GM12864 (cell line): ENCODE measurements at regions not wholly inside any gene's neighbourhood (a gene's known extent, or its start where the extent isn't known, plus 50 kb on each side); places are given as distances from the start of the nearest gene placed in this dataset.

ENCODE experiments used
- DNase-seq: peaks from one replicate; pipeline ENCODE4 v3.0.0-alpha.2; 2011; ENCODE audit warnings: low read depth
- H3K4me3 ChIP-seq: 2 replicates; pipeline ENCODE4 v1.5.1; 2011; ENCODE audit warnings: mild to moderate bottlenecking, low read depth, low read length, control low read depth
- TF ChIP-seq, protein P1 (sequence below): IDR thresholded peaks from 2 replicates; pipeline ENCODE4 v1.5.1; 2011; ENCODE audit warnings: low read depth, mild to moderate bottlenecking, moderate library complexity, low read length, control low read depth, inconsistent platforms; ENCODE audit errors: missing control alignments

DNA sequence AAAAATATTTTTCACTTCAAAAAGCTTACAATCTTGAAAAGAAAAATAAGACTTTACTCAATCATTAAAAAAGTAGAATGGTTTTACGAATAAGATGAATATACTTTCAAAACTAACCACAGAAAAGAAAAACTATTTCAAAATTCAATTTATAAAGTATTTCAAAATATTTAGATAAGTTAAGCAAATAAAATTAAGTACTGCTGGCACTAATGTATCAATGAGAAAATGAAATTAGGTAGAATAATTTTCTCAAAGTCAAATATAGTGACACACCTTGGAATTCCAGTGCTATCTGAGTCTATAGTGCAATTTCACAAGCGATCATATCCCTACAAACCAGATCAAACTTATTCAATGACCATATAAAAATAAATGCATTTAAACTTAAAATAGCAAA, 109.8 kb upstream of the SEMA3A start:
- no peak for DNase-seq
- no peak overlapping the region for H3K4me3 ChIP-seq
- TF ChIP-seq, protein P1, sequence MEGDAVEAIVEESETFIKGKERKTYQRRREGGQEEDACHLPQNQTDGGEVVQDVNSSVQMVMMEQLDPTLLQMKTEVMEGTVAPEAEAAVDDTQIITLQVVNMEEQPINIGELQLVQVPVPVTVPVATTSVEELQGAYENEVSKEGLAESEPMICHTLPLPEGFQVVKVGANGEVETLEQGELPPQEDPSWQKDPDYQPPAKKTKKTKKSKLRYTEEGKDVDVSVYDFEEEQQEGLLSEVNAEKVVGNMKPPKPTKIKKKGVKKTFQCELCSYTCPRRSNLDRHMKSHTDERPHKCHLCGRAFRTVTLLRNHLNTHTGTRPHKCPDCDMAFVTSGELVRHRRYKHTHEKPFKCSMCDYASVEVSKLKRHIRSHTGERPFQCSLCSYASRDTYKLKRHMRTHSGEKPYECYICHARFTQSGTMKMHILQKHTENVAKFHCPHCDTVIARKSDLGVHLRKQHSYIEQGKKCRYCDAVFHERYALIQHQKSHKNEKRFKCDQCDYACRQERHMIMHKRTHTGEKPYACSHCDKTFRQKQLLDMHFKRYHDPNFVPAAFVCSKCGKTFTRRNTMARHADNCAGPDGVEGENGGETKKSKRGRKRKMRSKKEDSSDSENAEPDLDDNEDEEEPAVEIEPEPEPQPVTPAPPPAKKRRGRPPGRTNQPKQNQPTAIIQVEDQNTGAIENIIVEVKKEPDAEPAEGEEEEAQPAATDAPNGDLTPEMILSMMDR, result no peak

DNA sequence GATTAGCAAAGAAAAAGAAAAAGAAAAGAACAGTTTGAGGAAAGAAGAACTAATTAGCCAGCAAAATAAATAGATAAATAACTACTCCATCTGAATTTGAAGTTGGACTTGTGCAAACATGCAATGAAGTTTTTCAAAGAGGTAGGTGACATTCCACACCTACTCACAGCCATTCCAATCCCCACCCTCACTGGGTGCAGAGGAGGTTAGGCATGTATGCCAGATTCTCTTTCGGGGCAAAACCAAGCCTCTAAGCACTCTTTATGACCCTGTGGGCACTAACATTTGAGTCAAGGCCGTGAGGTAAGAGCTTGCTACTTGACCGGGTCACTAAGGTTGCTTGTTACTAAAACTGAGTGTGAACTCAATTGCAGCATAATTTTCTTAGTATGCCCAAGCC, 108.4 kb upstream of the SEMA3A start:
- no peak for DNase-seq
- TF ChIP-seq, protein P1, result no peak
- no peak overlapping the region for H3K4me3 ChIP-seq

DNA sequence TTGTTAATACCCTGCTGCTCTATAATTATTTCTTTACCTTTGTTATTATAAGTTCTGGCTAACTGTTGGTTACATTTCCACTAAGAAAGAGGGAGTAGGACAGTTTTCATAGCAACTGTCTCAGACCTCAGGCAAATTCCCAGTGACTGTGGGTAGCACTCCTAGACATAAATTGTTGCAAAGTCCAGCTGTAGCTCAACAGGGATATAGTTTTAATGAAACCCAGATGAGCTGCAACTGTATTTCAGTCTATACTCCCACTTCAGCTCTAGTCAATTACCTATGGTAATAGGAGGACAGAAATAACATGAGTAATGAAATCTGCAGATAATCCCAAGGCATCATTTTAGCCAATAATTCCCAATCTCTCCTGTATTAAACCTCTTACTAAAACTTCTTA, 103.0 kb upstream of the SEMA3A start:
- no peak overlapping the region for H3K4me3 ChIP-seq
- TF ChIP-seq, protein P1, result no peak
- no peak for DNase-seq

DNA sequence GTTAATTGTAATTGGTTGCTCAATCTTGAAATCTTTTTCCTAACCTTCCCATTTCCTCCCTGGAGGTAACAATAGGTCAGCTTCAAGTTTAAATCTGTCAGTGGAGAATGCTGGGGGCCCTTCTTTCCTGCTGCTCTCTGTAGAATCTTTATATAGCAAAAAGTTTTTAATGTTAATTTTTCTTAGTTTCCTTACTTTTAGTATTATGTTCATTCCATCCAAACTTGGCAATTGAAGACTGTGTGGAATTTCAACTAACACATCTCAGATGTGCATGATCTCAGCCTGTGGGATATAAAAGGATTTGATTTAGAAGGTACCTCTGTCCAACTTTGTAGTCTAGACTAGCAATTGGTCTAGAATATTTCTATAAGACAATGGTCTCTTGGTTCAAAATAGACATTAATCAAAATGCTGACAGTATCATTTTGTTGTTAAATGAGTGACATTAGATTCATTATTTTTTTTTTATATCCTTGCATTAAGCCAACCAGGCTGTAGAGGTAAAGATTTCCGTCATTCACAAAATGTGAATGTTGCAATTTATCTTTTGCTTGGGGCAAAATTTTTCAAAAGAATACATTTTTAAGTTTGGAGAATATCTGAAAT, 100.4 kb upstream of the SEMA3A start:
- no peak overlapping the region for H3K4me3 ChIP-seq
- TF ChIP-seq, protein P1, result no peak
- no peak for DNase-seq

GRCh38 chr7:84294391-84294790, 99.8 kb upstream of the SEMA3A start:
- TF ChIP-seq, protein P1, result no peak
- DNase-seq, result no peak
- H3K4me3 ChIP-seq, result no peak overlapping the region

GRCh38 chr7:84291756-84292155, 97.2 kb upstream of the SEMA3A start:
- TF ChIP-seq, protein P1, result no peak
- DNase-seq, result no peak
- H3K4me3 ChIP-seq, result no peak overlapping the region

GRCh38 chr7:84283798-84284197, 89.2 kb upstream of the SEMA3A start:
- H3K4me3 ChIP-seq, result no peak overlapping the region
- no peak for DNase-seq
- TF ChIP-seq, protein P1, result no peak
